Heart left ventricle (tissue), 16 donors: ENCODE measurements at regions not wholly inside any gene's neighbourhood (a gene's known extent, or its start where the extent isn't known, plus 50 kb on each side); places are given as distances from the start of the nearest gene placed in this dataset.

Source experiments
- ATAC-seq, 4 donors: fragments of 200-7000 bp; cut with Tn5 transposase; one replicate each; pipeline ENCODE4 v1.9.1; 2020 to 2022; ENCODE audit warnings: moderate library complexity in 4 of 4, mild to moderate bottlenecking in 3 of 4, moderate number of reproducible peaks in 1 of 4
- DNase-seq, 5 donors: peaks; one replicate each; pipeline ENCODE4 v3.0.0-alpha.2; 2020
- H3K27ac ChIP-seq, 12 donors: fragments of 200-600 bp; sonication (generic) in 4 of 12; one replicate each; pipeline versions ENCODE4 v1.5.0 to v1.8.0; 2016 to 2022; ENCODE audit warnings: mild to moderate bottlenecking in 2 of 12
- H3K27me3 ChIP-seq, 9 donors: fragments of 200-600 bp; sonication (generic) in 2 of 9; one replicate each; pipeline versions ENCODE4 v1.5.1 to v1.8.0; 2016 to 2022; ENCODE audit warnings: mild to moderate bottlenecking in 3 of 9
- H3K36me3 ChIP-seq, 9 donors: fragments of 200-600 bp; sonication (generic) in 2 of 9; one replicate each; pipeline versions ENCODE4 v1.5.0 to v1.8.0; 2018 to 2022; ENCODE audit warnings: mild to moderate bottlenecking in 2 of 9
- H3K4me1 ChIP-seq, 12 donors: fragments of 200-600 bp; sonication (generic) in 4 of 12; one replicate each; pipeline versions ENCODE4 v1.5.0 to v1.8.0; 2016 to 2022; ENCODE audit warnings: mild to moderate bottlenecking in 3 of 12
- H3K4me3 ChIP-seq, 12 donors: fragments of 200-600 bp; sonication (generic) in 4 of 12; one replicate each; pipeline versions ENCODE4 v1.5.0 to v1.8.0; 2017 to 2022; ENCODE audit warnings: mild to moderate bottlenecking in 9 of 12, moderate library complexity in 4 of 12
- H3K9me3 ChIP-seq, 12 donors: fragments of 200-600 bp; sonication (generic) in 4 of 12; one replicate each; pipeline versions ENCODE4 v1.5.0 to v1.8.0; 2016 to 2022; ENCODE audit warnings: mild to moderate bottlenecking in 1 of 12
- POLR2A ChIP-seq, 2 donors: fragments of 450-650 bp; IDR thresholded peaks; one replicate each; pipeline ENCODE4 v1.6.1; 2017; ENCODE audit warnings: antibody characterized with exemption in 2 of 2, mild to moderate bottlenecking in 2 of 2, moderate library complexity in 2 of 2
- WGBS, 4 donors: extraction: QIAGEN DNeasy Blood & Tissue Kit in 2 of 4; methylation state at CpG; one replicate each; pipeline versions ENCODE4 v1.1.5 to v1.1.7; 2013 to 2018; 5-methylcytosine and 5-hydroxymethylcytosine counted together
- intact Hi-C, 10 donors: fragments of 100-400 bp; cut with DNase I; formaldehyde crosslinking; loops; one replicate each; pipeline versions ENCODE4 v1.11.1 to v1.14.2; 2022
- TF ChIP-seq, protein P1 (sequence below), 12 donors: fragments of 200-600 bp; sonication (generic) in 4 of 12; IDR thresholded peaks; one replicate each; pipeline versions ENCODE4 v1.5.0 to v1.8.0; 2018 to 2022; ENCODE audit warnings: antibody characterized with exemption in 12 of 12, mild to moderate bottlenecking in 5 of 12
- donor health status: ischemic (EF 13 %, LVEDD 7.1; RV severe dilation, severe dysfunction).
- donor health status: healthy with polysubstance abuse.
- donor health status: DM: no; HTN: yes; CAD: no.
- donor health status: DM: no; HTN: no; CAD: no.
- donor health status: ischemic (EF 25% LVEDD 6.9; RV normal size, moderate dysfunction).
- donor health status: ischemic (EF 25% LVEDD 5.7; RV mildly dilated, moderate dysfunction).
- donor health status: healthy.
- donor health status: DM: yes; HTN: yes; CAD: no.
- donor health status: ischemic (EF 35%, LVEDD 5.7; RV mildly dilated, moderate dysfunction).
- donor health status: nonischemic (EF 11% LVEDD 7.7; RV severe dilation, severe dysfunction).
- donor health status: DM: yes; HTN: yes; CAD: no.
- donor health status: PGD.
- donor health status: ischemic (EF 29% LVEDD 5.4; RV normal size, mild dysfunction).
- donor health status: nonischemic (EF 23%, LVEDD 6.1; RV moderate dilation, normal function).

DNA sequence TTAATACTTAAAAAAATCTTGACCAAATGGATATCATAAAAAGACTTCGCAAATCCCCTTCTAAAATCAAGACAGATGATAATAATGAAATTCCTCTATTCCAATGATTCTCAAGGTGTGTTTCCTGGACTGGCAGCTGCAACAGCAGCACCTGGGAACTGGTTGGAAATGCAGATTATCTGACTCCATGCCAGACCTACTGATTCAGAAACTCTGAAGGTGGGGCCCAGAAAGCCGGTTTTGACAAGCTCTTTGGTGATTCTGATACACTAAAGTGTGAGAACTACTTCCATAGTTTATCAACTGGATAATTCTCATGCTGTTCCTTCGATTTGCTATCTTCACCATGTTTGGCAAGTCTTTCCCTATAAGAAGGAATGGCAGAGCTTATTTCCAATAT lies 252.1 kb downstream of the COL12A1 start:
- Histone ChIP-seq H3K4me1 (no peaks in the 10 kb centered on the region), H3K27me3 (no peaks in the 10 kb centered on the region), H3K36me3 (no peaks in the 10 kb centered on the region), H3K4me3 (no peak overlapping the region), H3K9me3 (peaks cover 0 to 28% (median 7%) of the 10 kb centered on the region in 12 donors), H3K27ac (no peak overlapping the region)
- no peak for DNase-seq
- no peak for ATAC-seq
- no peak for TF ChIP-seq POLR2A (IDR thresholded peaks at IDR 0.05)
- TF ChIP-seq, protein P1, sequence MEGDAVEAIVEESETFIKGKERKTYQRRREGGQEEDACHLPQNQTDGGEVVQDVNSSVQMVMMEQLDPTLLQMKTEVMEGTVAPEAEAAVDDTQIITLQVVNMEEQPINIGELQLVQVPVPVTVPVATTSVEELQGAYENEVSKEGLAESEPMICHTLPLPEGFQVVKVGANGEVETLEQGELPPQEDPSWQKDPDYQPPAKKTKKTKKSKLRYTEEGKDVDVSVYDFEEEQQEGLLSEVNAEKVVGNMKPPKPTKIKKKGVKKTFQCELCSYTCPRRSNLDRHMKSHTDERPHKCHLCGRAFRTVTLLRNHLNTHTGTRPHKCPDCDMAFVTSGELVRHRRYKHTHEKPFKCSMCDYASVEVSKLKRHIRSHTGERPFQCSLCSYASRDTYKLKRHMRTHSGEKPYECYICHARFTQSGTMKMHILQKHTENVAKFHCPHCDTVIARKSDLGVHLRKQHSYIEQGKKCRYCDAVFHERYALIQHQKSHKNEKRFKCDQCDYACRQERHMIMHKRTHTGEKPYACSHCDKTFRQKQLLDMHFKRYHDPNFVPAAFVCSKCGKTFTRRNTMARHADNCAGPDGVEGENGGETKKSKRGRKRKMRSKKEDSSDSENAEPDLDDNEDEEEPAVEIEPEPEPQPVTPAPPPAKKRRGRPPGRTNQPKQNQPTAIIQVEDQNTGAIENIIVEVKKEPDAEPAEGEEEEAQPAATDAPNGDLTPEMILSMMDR (IDR thresholded peaks at IDR 0.05), result no peak
- WGBS, 4 donors, result 58 to 75% (median 72%) methylated on average over 3 of the region's 3 CpGs
- intact Hi-C loops, result no loop called here

DNA sequence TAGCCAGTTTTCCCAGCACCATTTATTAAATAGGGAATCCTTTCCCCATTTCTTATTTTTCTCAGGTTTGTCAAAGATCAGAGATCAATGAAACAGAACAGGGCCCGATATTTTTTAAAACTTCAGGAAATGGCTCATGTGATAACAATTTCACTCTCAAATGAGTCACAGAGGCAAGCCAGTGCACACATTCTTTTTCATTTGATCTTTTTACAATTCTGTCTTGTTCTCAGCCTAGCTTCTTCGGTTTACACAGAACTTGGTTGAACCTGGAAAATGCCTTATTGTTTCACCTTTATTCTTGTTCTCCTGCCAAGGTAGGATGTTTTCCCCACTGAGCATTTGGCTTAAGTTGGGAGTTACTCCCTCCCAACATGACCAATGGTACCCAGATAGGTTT lies 258.9 kb downstream of the COL12A1 start:
- H3K4me1 ChIP-seq, result no peaks in the 10 kb centered on the region
- TF ChIP-seq, protein P1 (IDR thresholded peaks at IDR 0.05), result no peak
- TF ChIP-seq POLR2A (IDR thresholded peaks at IDR 0.05), result no peak
- ATAC-seq (no peak), DNase-seq (no peak)
- H3K27ac ChIP-seq, result no peak overlapping the region
- H3K27me3 ChIP-seq, result no peaks in the 10 kb centered on the region
- 63 to 72% (median 69%) methylated on average over 2 of the region's 2 CpGs for WGBS, 4 donors
- no peaks in the 10 kb centered on the region for H3K36me3 ChIP-seq
- intact Hi-C loops, result no loop called here
- H3K4me3 ChIP-seq, result no peak overlapping the region
- peaks cover 0 to 15% (median 1%) of the 10 kb centered on the region in 12 donors for H3K9me3 ChIP-seq

DNA sequence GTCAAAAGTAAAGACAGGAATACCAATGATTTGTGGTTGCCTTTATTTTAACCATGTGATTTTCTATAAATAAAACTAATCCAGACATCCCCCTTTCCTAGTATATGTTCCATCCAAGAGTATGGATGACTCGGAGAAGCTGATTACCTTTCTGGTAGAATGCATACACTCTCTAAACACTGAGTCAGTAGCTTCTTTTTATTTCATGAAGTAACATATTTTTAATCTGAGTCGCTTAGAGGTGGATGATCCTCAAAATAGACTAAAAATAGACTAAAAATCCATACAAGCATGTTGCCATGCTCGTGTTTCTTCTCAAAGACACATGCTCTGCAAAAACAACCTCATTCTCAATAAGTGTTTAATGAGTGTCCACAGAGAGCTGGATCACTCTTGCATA lies 263.7 kb downstream of the COL12A1 start:
- ATAC-seq (no peak), DNase-seq (no peak)
- Histone ChIP-seq H3K4me3 (no peak overlapping the region), H3K27ac (no peak overlapping the region), H3K27me3 (no peaks in the 10 kb centered on the region), H3K9me3 (no peaks in the 10 kb centered on the region), H3K36me3 (no peaks in the 10 kb centered on the region), H3K4me1 (no peaks in the 10 kb centered on the region)
- intact Hi-C loops, result no loop called here
- WGBS, 4 donors, result 61 to 72% (median 64%) methylated on average over 3 of the region's 3 CpGs
- TF ChIP-seq POLR2A (IDR thresholded peaks at IDR 0.05), result no peak
- TF ChIP-seq, protein P1 (IDR thresholded peaks at IDR 0.05), result no peak

DNA sequence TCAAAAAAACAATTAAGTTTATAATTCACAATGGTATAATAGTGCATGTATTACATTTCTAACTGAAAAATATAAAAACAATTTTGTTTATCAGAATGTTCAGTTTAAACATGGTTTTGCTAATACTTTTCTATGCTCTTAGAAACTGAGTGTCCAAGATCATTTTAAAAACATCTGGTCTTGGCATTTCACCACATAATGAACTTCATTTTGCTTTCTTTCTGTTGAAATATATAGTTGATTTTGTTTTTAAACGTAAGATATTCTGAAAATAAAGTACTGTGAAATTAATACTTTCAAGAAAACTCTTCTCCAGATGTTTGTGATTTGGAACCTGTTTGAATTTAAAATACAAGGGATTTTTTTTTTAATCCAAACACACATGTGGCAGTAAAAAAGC lies 264.4 kb downstream of the COL12A1 start:
- Histone ChIP-seq H3K27me3 (no peaks in the 10 kb centered on the region), H3K4me3 (no peak overlapping the region), H3K9me3 (peaks cover 0 to 2% (median 0%) of the 10 kb centered on the region in 12 donors), H3K36me3 (no peaks in the 10 kb centered on the region), H3K4me1 (no peaks in the 10 kb centered on the region), H3K27ac (no peak overlapping the region)
- DNase-seq, result no peak
- no peak for ATAC-seq
- no peak for TF ChIP-seq POLR2A (IDR thresholded peaks at IDR 0.05)
- TF ChIP-seq, protein P1 (IDR thresholded peaks at IDR 0.05), result no peak
- intact Hi-C loops, result no loop called here
- WGBS, 4 donors, result 37 to 47% (median 46%) methylated on average over 1 of the region's 1 CpG
